ENCODE measurements at regions not wholly inside any gene's neighbourhood (a gene's known extent, or its start where the extent isn't known, plus 50 kb on each side); places are given as distances from the start of the nearest gene placed in this dataset.

GRCh38 chr3:63130625-63131024 lies 147.5 kb upstream of the SYNPR start:
- TF ChIP-seq POLR2A (IDR thresholded peaks at IDR 0.05; ENCODE audit: extremely low read depth, insufficient read length) (no peak), CTCF (IDR thresholded peaks at IDR 0.05; ENCODE audit: low read depth, low read length) (no peak), MAX (IDR thresholded peaks at IDR 0.05; ENCODE audit: low read depth, low read length) (no peak), MYC (IDR thresholded peaks at IDR 0.05; ENCODE audit: low read depth, low read length) (no peak)

Data from NB4 (cell line).